WTC11 (cell line): ENCODE measurements at regions not wholly inside any gene's neighbourhood (a gene's known extent, or its start where the extent isn't known, plus 50 kb on each side); places are given as distances from the start of the nearest gene placed in this dataset.
"Not testable (repeated sequence)": the region's sequence is repeated elsewhere in the genome, so short reads cannot be mapped to it uniquely, and the experiment has no call there.

ENCODE experiments used
- ATAC-seq: fragments of 200-7000 bp; cut with Tn5 transposase; 2 replicates; pipeline ENCODE4 v1.10.0; 2021; ENCODE audit warnings: mild to moderate bottlenecking, moderate library complexity
- CTCF ChIA-PET: fragments of 300-600 bp; sonication (Branson Sonifier 250); formaldehyde crosslinking; loops from one replicate; lab custom pipeline; 2021; ENCODE audit warnings: antibody characterized with exemption; lab: Charles Lee
- POLR2A ChIA-PET: fragments of 350-600 bp; sonication (Branson Sonifier 250); formaldehyde crosslinking; loops from one replicate; lab custom pipeline; 2021; ENCODE audit warnings: antibody characterized with exemption; lab: Charles Lee
- DNase-seq: peaks from one replicate; pipeline ENCODE4 v3.0.0; 2021; ENCODE audit warnings: low spot score
- H3K27ac Mint-ChIP-seq: 2 replicates; pipeline ENCODE4 v1.8.0; 2021; ENCODE audit warnings: mixed read lengths
- H3K27me3 Mint-ChIP-seq: 2 replicates; pipeline ENCODE4 v1.8.0; 2021; ENCODE audit warnings: low read depth, mild to moderate bottlenecking, moderate library complexity, mixed read lengths
- H3K36me3 Mint-ChIP-seq: 2 replicates; pipeline ENCODE4 v1.8.0; 2021; ENCODE audit warnings: mixed read lengths
- H3K4me1 Mint-ChIP-seq: 2 replicates; pipeline ENCODE4 v1.8.0; 2022; ENCODE audit warnings: mixed read lengths
- H3K4me3 Mint-ChIP-seq: 2 replicates; pipeline ENCODE4 v1.8.0; 2021; ENCODE audit warnings: mild to moderate bottlenecking, moderate library complexity, mixed read lengths
- H3K9me3 Mint-ChIP-seq: 2 replicates; pipeline ENCODE4 v1.8.0; 2021; ENCODE audit warnings: mixed read lengths
- HMGA2 ChIP-seq: fragments of 250-450 bp; sonication (Bioruptor Pico); IDR thresholded peaks from 2 replicates; pipeline ENCODE4 v1.4.0; 2021; ENCODE audit warnings: mild to moderate bottlenecking, moderate library complexity
- JAZF1 ChIP-seq: fragments of 250-450 bp; sonication (Bioruptor Pico); IDR thresholded peaks from 2 replicates; pipeline ENCODE4 v1.9.0; 2021; ENCODE audit warnings: moderate library complexity, mild to moderate bottlenecking, inconsistent platforms
- MXD4 ChIP-seq: fragments of 250-450 bp; sonication (Bioruptor Pico); IDR thresholded peaks from 2 replicates; pipeline ENCODE4 v1.8.0; 2021; ENCODE audit warnings: mild to moderate bottlenecking, moderate library complexity, borderline replicate concordance
- MYBL2 ChIP-seq: sonication (generic); formaldehyde crosslinking; IDR thresholded peaks from 2 replicates; pipeline ENCODE4 v1.8.1; 2023; ENCODE audit warnings: mild to moderate bottlenecking, moderate library complexity, missing genetic modification reagents
- NR1H2 ChIP-seq: sonication (generic); formaldehyde crosslinking; IDR thresholded peaks from 2 replicates; pipeline ENCODE4 v1.9.0; 2021; ENCODE audit warnings: mild to moderate bottlenecking, moderate library complexity, missing genetic modification reagents
- NR2C2 ChIP-seq: sonication (generic); formaldehyde crosslinking; IDR thresholded peaks from 2 replicates; pipeline ENCODE4 v1.8.0; 2022; ENCODE audit warnings: mild to moderate bottlenecking, missing genetic modification reagents
- SMAD4 ChIP-seq: sonication (generic); formaldehyde crosslinking; IDR thresholded peaks from 2 replicates; pipeline ENCODE4 v1.8.0; 2022; ENCODE audit warnings: mild to moderate bottlenecking, missing genetic modification reagents
- SOX15 ChIP-seq: fragments of 250-450 bp; sonication (Bioruptor Pico); IDR thresholded peaks from 2 replicates; pipeline ENCODE4 v1.9.0; 2021; ENCODE audit warnings: mild to moderate bottlenecking
- TP53 ChIP-seq: sonication (generic); formaldehyde crosslinking; IDR thresholded peaks from 2 replicates; pipeline ENCODE4 v1.8.1; 2023; ENCODE audit warnings: mild to moderate bottlenecking, missing genetic modification reagents
- ZNF396 ChIP-seq: fragments of 250-450 bp; sonication (Bioruptor Pico); IDR thresholded peaks from 2 replicates; pipeline ENCODE4 v1.8.0; 2021; ENCODE audit warnings: mild to moderate bottlenecking, moderate library complexity, borderline replicate concordance
- ZNF416 ChIP-seq: fragments of 250-450 bp; sonication (Bioruptor Pico); IDR thresholded peaks from 2 replicates; pipeline ENCODE4 v1.9.0; 2021; ENCODE audit warnings: mild to moderate bottlenecking, inconsistent platforms
- ZNF532 ChIP-seq: fragments of 250-450 bp; sonication (Bioruptor Pico); IDR thresholded peaks from 2 replicates; pipeline ENCODE4 v1.9.0; 2021; ENCODE audit warnings: mild to moderate bottlenecking, borderline replicate concordance
- TF ChIP-seq, protein P1 (sequence below): fragments of 200-600 bp; IDR thresholded peaks from 2 replicates; pipeline ENCODE4 v1.8.0; 2022; ENCODE audit warnings: antibody characterized with exemption
- TF ChIP-seq, protein P2 (sequence below): sonication (generic); formaldehyde crosslinking; IDR thresholded peaks from 2 replicates; pipeline ENCODE4 v1.8.1; 2022; ENCODE audit warnings: mild to moderate bottlenecking, missing genetic modification reagents, moderate library complexity, borderline replicate concordance

- ChIA-PET POLR2A (no interaction called here), CTCF (interaction anchor here (1.0 to 3.4 kb wide), 7 partner anchors 17 to 181 kb away, joined by 3 to 15 read pairs (median 3); partner anchors contain the start of gene CDC45)
- Mint-ChIP-seq H3K9me3 (no peaks in the 10 kb centered on the region), H3K36me3 (no peaks in the 10 kb centered on the region), H3K4me3 (no peak overlapping the region), H3K4me1 (peaks cover 7% of the 10 kb centered on the region), H3K27me3 (no peaks in the 10 kb centered on the region; the same call in 1 of the 2 replicates), H3K27ac (no peak overlapping the region)
- ATAC-seq (no peak), DNase-seq (no peak)
- TF ChIP-seq JAZF1 (CRISPR knock-in tag) (no peak), SMAD4 (CRISPR knock-in tag) (no peak), NR2C2 (CRISPR knock-in tag) (no peak)
- TF ChIP-seq, protein P1, sequence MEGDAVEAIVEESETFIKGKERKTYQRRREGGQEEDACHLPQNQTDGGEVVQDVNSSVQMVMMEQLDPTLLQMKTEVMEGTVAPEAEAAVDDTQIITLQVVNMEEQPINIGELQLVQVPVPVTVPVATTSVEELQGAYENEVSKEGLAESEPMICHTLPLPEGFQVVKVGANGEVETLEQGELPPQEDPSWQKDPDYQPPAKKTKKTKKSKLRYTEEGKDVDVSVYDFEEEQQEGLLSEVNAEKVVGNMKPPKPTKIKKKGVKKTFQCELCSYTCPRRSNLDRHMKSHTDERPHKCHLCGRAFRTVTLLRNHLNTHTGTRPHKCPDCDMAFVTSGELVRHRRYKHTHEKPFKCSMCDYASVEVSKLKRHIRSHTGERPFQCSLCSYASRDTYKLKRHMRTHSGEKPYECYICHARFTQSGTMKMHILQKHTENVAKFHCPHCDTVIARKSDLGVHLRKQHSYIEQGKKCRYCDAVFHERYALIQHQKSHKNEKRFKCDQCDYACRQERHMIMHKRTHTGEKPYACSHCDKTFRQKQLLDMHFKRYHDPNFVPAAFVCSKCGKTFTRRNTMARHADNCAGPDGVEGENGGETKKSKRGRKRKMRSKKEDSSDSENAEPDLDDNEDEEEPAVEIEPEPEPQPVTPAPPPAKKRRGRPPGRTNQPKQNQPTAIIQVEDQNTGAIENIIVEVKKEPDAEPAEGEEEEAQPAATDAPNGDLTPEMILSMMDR = no peak
- TF ChIP-seq, protein P2, sequence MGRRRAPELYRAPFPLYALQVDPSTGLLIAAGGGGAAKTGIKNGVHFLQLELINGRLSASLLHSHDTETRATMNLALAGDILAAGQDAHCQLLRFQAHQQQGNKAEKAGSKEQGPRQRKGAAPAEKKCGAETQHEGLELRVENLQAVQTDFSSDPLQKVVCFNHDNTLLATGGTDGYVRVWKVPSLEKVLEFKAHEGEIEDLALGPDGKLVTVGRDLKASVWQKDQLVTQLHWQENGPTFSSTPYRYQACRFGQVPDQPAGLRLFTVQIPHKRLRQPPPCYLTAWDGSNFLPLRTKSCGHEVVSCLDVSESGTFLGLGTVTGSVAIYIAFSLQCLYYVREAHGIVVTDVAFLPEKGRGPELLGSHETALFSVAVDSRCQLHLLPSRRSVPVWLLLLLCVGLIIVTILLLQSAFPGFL = no peak
These were observed 53.1 kb upstream of the SEPTIN5 start for GRCh38 chr22:19661156-19661555.

DNA sequence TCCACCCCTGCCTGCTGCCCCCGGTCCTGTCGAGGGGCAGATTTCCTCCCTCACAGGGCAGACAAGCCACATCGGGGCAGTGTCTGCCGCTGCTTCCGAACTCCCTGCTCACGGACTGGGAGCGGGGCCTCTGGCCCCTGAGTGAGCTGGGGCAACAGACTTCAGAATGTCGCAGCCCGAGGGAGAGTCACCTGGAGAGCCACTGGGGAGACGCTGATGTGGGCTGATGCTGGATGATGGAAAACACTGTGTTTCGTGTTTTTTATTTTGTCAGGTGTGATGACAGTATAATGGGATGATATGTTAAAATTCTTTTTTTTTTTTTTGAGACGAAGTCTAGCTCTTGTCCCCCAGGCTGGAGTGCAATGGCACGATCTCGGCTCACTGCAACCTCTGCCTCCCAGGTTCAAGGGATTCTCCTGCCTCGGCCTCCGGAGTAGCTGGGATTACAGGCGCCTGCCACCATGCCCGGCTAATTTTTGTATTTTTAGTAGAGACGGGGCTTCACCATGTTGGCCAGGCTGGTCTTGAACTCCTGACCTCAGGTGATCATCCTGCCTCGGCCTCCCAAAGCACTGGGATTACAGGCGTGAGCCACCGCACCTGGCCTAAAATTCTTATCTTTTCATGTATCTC lies 52.1 kb upstream of the SEPTIN5 start:
- H3K27ac Mint-ChIP-seq, H3K4me3 Mint-ChIP-seq, ATAC-seq, H3K36me3 Mint-ChIP-seq, DNase-seq, H3K9me3 Mint-ChIP-seq, H3K27me3 Mint-ChIP-seq: not testable (repeated sequence)
- ChIA-PET CTCF (interaction anchor here (1.0 to 3.4 kb wide), 6 partner anchors 16 to 62 kb away, joined by 3 to 15 read pairs (median 4); no protein-coding TSS in a partner anchor), POLR2A (interaction anchor here (0.7 kb wide), 1 partner anchor 183 kb away, joined by 3 read pairs; the partner anchor contains the start of gene CDC45)
- peaks cover 13% of the 10 kb centered on the region for H3K4me1 Mint-ChIP-seq

GRCh38 chr22:19663286-19663815 lies 51.0 kb upstream of the SEPTIN5 start:
- ATAC-seq = peak; percentile 18; the same call in 1 of the 2 replicates

More at GRCh38 chr22:19663286-19663815, 51.0 kb upstream of the SEPTIN5 start:
- no peaks in the 10 kb centered on the region for H3K36me3 Mint-ChIP-seq
- CTCF ChIA-PET = interaction anchor here (1.0 to 8.4 kb wide), 3 partner anchors 16 to 33 kb away, joined by 3 to 70 read pairs (median 6); no protein-coding TSS in a partner anchor
- no peak overlapping the region for H3K4me3 Mint-ChIP-seq
- H3K9me3 Mint-ChIP-seq = no peaks in the 10 kb centered on the region
- H3K4me1 Mint-ChIP-seq = peaks cover 15% of the 10 kb centered on the region
- peaks cover 10% of the 10 kb centered on the region for H3K27me3 Mint-ChIP-seq
- TF ChIP-seq ZNF416 (CRISPR knock-in tag) = no peak
- no peak for TF ChIP-seq HMGA2
- TF ChIP-seq NR1H2 (CRISPR knock-in tag) = no peak
- no peak for TF ChIP-seq TP53 (CRISPR knock-in tag)
- no peak for TF ChIP-seq MYBL2 (CRISPR knock-in tag)
- no peak for TF ChIP-seq SOX15 (CRISPR knock-in tag)
- TF ChIP-seq MXD4 (CRISPR knock-in tag) = no peak
- TF ChIP-seq, protein P1 = no peak
- TF ChIP-seq ZNF396 (CRISPR knock-in tag) = no peak
- no peak for TF ChIP-seq ZNF532 (CRISPR knock-in tag)
- no peak for TF ChIP-seq SMAD4 (CRISPR knock-in tag)
- TF ChIP-seq, all 79 proteins: peak for 0
- POLR2A ChIA-PET = interaction anchor here (0.6 kb wide), 1 partner anchor 26 kb away, joined by 5 read pairs; no protein-coding TSS in a partner anchor
- no peak overlapping the region for H3K27ac Mint-ChIP-seq
- no peak for DNase-seq
